A549 (cell line): ENCODE measurements at regions not wholly inside any gene's neighbourhood (a gene's known extent, or its start where the extent isn't known, plus 50 kb on each side); places are given as distances from the start of the nearest gene placed in this dataset.

Experiments
- CHD2 ChIP-seq: fragments of 150-350 bp; IDR thresholded peaks from 2 replicates; pipeline ENCODE4 v1.6.1; 2014; ENCODE audit warnings: low read length; ENCODE audit not compliant: partially characterized antibody
- EP300 ChIP-seq, 2 experiments: fragments of >200 bp; sonication (Bioruptor Twin); formaldehyde crosslinking; IDR thresholded peaks; 2 replicates in 1 of 2; 3 replicates in 1 of 2; pipeline ENCODE4 v1.6.1; 2016 to 2017
- FOSB ChIP-seq: fragments of 250-450 bp; sonication (Bioruptor Pico); IDR thresholded peaks from 2 replicates; pipeline ENCODE4 v1.5.0; 2020; ENCODE audit warnings: mild to moderate bottlenecking, moderate library complexity
- PHF8 ChIP-seq: fragments of 200-600 bp; sonication (generic); IDR thresholded peaks from 2 replicates; pipeline ENCODE4 v1.6.1; 2016; ENCODE audit warnings: low read depth, mild to moderate bottlenecking, antibody characterized with exemption, moderate library complexity, borderline replicate concordance
- RFX5 ChIP-seq: fragments of 450-650 bp; IDR thresholded peaks from 2 replicates; pipeline ENCODE4 v1.7.1; 2014; ENCODE audit warnings: antibody characterized with exemption, mild to moderate bottlenecking, moderate library complexity
- SREBF2 ChIP-seq: fragments of 450-650 bp; IDR thresholded peaks from 2 replicates; pipeline ENCODE4 v1.6.1; 2014; ENCODE audit warnings: mild to moderate bottlenecking, moderate library complexity
- TF ChIP-seq, protein P1 (sequence below): fragments of >200 bp; sonication (Bioruptor Twin); formaldehyde crosslinking; IDR thresholded peaks from 3 replicates; pipeline ENCODE4 v1.5.1; 2016
- TF ChIP-seq, protein P2 (sequence below): fragments of 450-650 bp; IDR thresholded peaks from 2 replicates; pipeline ENCODE4 v1.6.1; 2014; ENCODE audit warnings: antibody characterized with exemption

DNA sequence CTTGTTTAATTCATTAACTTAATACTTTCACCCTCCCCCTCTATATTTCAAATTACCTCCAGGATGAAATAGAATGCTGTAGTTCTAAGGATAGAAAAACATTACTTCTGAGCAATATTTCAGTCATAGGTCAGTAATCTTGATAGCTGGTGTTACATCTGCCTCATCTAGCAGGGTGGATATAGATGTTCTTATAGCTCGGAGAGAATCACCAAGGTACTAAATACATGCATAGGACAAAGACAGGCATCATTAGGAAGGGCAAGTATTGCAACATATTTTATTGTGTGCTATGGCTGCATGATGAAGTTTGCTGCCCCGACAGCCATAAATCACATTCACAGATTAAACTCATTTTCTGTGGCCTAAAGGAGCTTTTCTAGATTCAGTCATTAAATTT lies 601.0 kb downstream of the FGF9 start:
- TF ChIP-seq, protein P1, sequence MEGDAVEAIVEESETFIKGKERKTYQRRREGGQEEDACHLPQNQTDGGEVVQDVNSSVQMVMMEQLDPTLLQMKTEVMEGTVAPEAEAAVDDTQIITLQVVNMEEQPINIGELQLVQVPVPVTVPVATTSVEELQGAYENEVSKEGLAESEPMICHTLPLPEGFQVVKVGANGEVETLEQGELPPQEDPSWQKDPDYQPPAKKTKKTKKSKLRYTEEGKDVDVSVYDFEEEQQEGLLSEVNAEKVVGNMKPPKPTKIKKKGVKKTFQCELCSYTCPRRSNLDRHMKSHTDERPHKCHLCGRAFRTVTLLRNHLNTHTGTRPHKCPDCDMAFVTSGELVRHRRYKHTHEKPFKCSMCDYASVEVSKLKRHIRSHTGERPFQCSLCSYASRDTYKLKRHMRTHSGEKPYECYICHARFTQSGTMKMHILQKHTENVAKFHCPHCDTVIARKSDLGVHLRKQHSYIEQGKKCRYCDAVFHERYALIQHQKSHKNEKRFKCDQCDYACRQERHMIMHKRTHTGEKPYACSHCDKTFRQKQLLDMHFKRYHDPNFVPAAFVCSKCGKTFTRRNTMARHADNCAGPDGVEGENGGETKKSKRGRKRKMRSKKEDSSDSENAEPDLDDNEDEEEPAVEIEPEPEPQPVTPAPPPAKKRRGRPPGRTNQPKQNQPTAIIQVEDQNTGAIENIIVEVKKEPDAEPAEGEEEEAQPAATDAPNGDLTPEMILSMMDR = no peak
- TF ChIP-seq PHF8 (no peak), FOSB (CRISPR knock-in tag) (no peak), EP300 (IDR thresholded peaks at IDR 0.05) (no peak), SREBF2 (no peak), RFX5 (no peak), CHD2 (no peak)
- TF ChIP-seq, protein P2, sequence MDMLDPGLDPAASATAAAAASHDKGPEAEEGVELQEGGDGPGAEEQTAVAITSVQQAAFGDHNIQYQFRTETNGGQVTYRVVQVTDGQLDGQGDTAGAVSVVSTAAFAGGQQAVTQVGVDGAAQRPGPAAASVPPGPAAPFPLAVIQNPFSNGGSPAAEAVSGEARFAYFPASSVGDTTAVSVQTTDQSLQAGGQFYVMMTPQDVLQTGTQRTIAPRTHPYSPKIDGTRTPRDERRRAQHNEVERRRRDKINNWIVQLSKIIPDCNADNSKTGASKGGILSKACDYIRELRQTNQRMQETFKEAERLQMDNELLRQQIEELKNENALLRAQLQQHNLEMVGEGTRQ = no peak
